Ectodermal cell (in vitro differentiated cells): ENCODE measurements at regions not wholly inside any gene's neighbourhood (a gene's known extent, or its start where the extent isn't known, plus 50 kb on each side); places are given as distances from the start of the nearest gene placed in this dataset.
"Not testable (repeated sequence)": the region's sequence is repeated elsewhere in the genome, so short reads cannot be mapped to it uniquely, and the experiment has no call there.

Source experiments
- H3K27ac ChIP-seq: 2 replicates; pipeline ENCODE4 v1.7.0; 2013; ENCODE audit warnings: mild to moderate bottlenecking, low read depth, low read length; ENCODE audit not compliant: insufficient read depth, poor library complexity, severe bottlenecking
- H3K27me3 ChIP-seq: 2 replicates; pipeline ENCODE4 v1.7.0; 2013; ENCODE audit warnings: mild to moderate bottlenecking, low read length; ENCODE audit not compliant: insufficient read depth, control insufficient read depth, poor library complexity, severe bottlenecking
- H3K36me3 ChIP-seq: one replicate; pipeline ENCODE4 v1.7.0; 2013; ENCODE audit warnings: low read length; ENCODE audit not compliant: control insufficient read depth, insufficient read depth
- H3K4me1 ChIP-seq: one replicate; pipeline ENCODE4 v1.7.0; 2013; ENCODE audit warnings: low read length; ENCODE audit not compliant: control insufficient read depth, insufficient read depth
- H3K4me3 ChIP-seq: 2 replicates; pipeline ENCODE4 v1.7.0; 2013; ENCODE audit warnings: low read depth, low read length, control low read depth; ENCODE audit not compliant: insufficient read depth
- H3K9me3 ChIP-seq: 2 replicates; pipeline ENCODE4 v1.7.0; 2013; ENCODE audit warnings: mild to moderate bottlenecking, low read length, moderate library complexity; ENCODE audit not compliant: control insufficient read depth
- WGBS, 2 experiments: methylation state at CpG; one replicate each; pipeline ENCODE4 v1.1.7; 2013; ENCODE audit warnings: missing lambda C conversion rate in 2 of 2; 5-methylcytosine and 5-hydroxymethylcytosine counted together

- Histone ChIP-seq H3K36me3 (no peaks in the 10 kb centered on the region), H3K9me3 (no peaks in the 10 kb centered on the region), H3K27me3 (no peaks in the 10 kb centered on the region), H3K4me3 (no peak overlapping the region), H3K4me1 (no peaks in the 10 kb centered on the region), H3K27ac (no peak overlapping the region)
- WGBS, 2 experiments: 91 to 95% methylated on average over 6 of the region's 6 CpGs
These were observed 196.7 kb downstream of the IPMK start for GRCh38 chr10:58070956-58071355.

- Histone ChIP-seq H3K4me3 (no peak overlapping the region), H3K4me1 (peaks cover 3% of the 10 kb centered on the region), H3K36me3 (no peaks in the 10 kb centered on the region), H3K9me3 (no peaks in the 10 kb centered on the region), H3K27ac (no peak overlapping the region), H3K27me3 (no peaks in the 10 kb centered on the region)
- whole genome bisulfite sequencing, 2 experiments: 96 to 97% methylated on average over 2 of the region's 2 CpGs
These were observed 198.9 kb downstream of the IPMK start for GRCh38 chr10:58068809-58069208.

- H3K36me3 ChIP-seq: no peaks in the 10 kb centered on the region
- peaks cover 3% of the 10 kb centered on the region for H3K4me1 ChIP-seq
- H3K9me3 ChIP-seq: no peaks in the 10 kb centered on the region
- WGBS, 2 experiments: 65 to 69% methylated on average over 3 of the region's 4 CpGs
- H3K27ac ChIP-seq: no peak overlapping the region
- no peaks in the 10 kb centered on the region for H3K27me3 ChIP-seq
- no peak overlapping the region for H3K4me3 ChIP-seq
These were observed 200.7 kb downstream of the IPMK start for GRCh38 chr10:58066979-58067378.

GRCh38 chr10:58066126-58066525 is 201.6 kb downstream of the IPMK start:
- WGBS, 2 experiments: 67 to 71% methylated on average over 4 of the region's 4 CpGs
- H3K4me3 ChIP-seq: no peak overlapping the region
- peaks cover 3% of the 10 kb centered on the region for H3K4me1 ChIP-seq
- no peak overlapping the region for H3K27ac ChIP-seq
- no peaks in the 10 kb centered on the region for H3K27me3 ChIP-seq
- no peaks in the 10 kb centered on the region for H3K36me3 ChIP-seq
- no peaks in the 10 kb centered on the region for H3K9me3 ChIP-seq

- H3K4me3 ChIP-seq: no peak overlapping the region
These were observed 202.2 kb downstream of the IPMK start for GRCh38 chr10:58065529-58065815.

GRCh38 chr10:58064714-58065528 is 202.8 kb downstream of the IPMK start:
- no peaks in the 10 kb centered on the region for H3K27me3 ChIP-seq
- H3K4me1 ChIP-seq: peaks cover 3% of the 10 kb centered on the region
- H3K4me3 ChIP-seq: no peak overlapping the region
- no peaks in the 10 kb centered on the region for H3K9me3 ChIP-seq
- peak overlapping the region; percentile 36 for H3K27ac ChIP-seq
- no peaks in the 10 kb centered on the region for H3K36me3 ChIP-seq
- WGBS, 2 experiments: 59 to 64% methylated on average over 3 to 4 of the region's 4 CpGs

More at GRCh38 chr10:58065529-58065815, 202.2 kb downstream of the IPMK start:
- H3K27me3 ChIP-seq: no peaks in the 10 kb centered on the region
- 74 to 76% methylated on average over 6 of the region's 6 CpGs for WGBS, 2 experiments
- H3K36me3 ChIP-seq: no peaks in the 10 kb centered on the region
- peaks cover 3% of the 10 kb centered on the region for H3K4me1 ChIP-seq
- no peaks in the 10 kb centered on the region for H3K9me3 ChIP-seq
- no peak overlapping the region for H3K27ac ChIP-seq

GRCh38 chr10:58063861-58064480 is 203.7 kb downstream of the IPMK start:
- no peak overlapping the region for H3K27ac ChIP-seq
- H3K4me3 ChIP-seq: no peak overlapping the region
- no peaks in the 10 kb centered on the region for H3K36me3 ChIP-seq
- no peaks in the 10 kb centered on the region for H3K27me3 ChIP-seq
- 57 to 60% methylated on average over 7 of the region's 7 CpGs for WGBS, 2 experiments
- H3K4me1 ChIP-seq: peaks cover 3% of the 10 kb centered on the region
- H3K9me3 ChIP-seq: no peaks in the 10 kb centered on the region

GRCh38 chr10:58058683-58059082 is 209.0 kb downstream of the IPMK start:
- H3K27me3 ChIP-seq, H3K9me3 ChIP-seq, H3K27ac ChIP-seq, H3K4me3 ChIP-seq, H3K4me1 ChIP-seq, H3K36me3 ChIP-seq: not testable (repeated sequence)
- 88 to 97% methylated on average over 1 of the region's 1 CpG for WGBS, 2 experiments

GRCh38 chr10:58054881-58055280 is 212.8 kb downstream of the IPMK start:
- no peaks in the 10 kb centered on the region for H3K4me1 ChIP-seq
- H3K9me3 ChIP-seq: no peaks in the 10 kb centered on the region
- H3K27ac ChIP-seq: no peak overlapping the region
- no peaks in the 10 kb centered on the region for H3K36me3 ChIP-seq
- no peak overlapping the region for H3K4me3 ChIP-seq
- WGBS, 2 experiments: 95 to 99% methylated on average over 2 of the region's 2 CpGs
- no peaks in the 10 kb centered on the region for H3K27me3 ChIP-seq

- 91 to 100% methylated on average over 1 of the region's 1 CpG for WGBS, 2 experiments
- Histone ChIP-seq H3K4me3 (no peak overlapping the region), H3K36me3 (no peaks in the 10 kb centered on the region), H3K27me3 (no peaks in the 10 kb centered on the region), H3K4me1 (no peaks in the 10 kb centered on the region), H3K9me3 (no peaks in the 10 kb centered on the region), H3K27ac (no peak overlapping the region)
These were observed 214.9 kb downstream of the IPMK start for GRCh38 chr10:58052772-58053171.
